ENCODE measurements at regions not wholly inside any gene's neighbourhood (a gene's known extent, or its start where the extent isn't known, plus 50 kb on each side); places are given as distances from the start of the nearest gene placed in this dataset.

- TF ChIP-seq POLR2A (IDR thresholded peaks at IDR 0.05) = no peak
- TF ChIP-seq CTCF (IDR thresholded peaks at IDR 0.05) = no peak
Observed at GRCh38 chr10:76624470-76624869, 1013.1 kb downstream of the KCNMA1 start.

Measured in thyroid gland (tissue), 4 donors.